ENCODE measurements at regions not wholly inside any gene's neighbourhood (a gene's known extent, or its start where the extent isn't known, plus 50 kb on each side); places are given as distances from the start of the nearest gene placed in this dataset.

DNA sequence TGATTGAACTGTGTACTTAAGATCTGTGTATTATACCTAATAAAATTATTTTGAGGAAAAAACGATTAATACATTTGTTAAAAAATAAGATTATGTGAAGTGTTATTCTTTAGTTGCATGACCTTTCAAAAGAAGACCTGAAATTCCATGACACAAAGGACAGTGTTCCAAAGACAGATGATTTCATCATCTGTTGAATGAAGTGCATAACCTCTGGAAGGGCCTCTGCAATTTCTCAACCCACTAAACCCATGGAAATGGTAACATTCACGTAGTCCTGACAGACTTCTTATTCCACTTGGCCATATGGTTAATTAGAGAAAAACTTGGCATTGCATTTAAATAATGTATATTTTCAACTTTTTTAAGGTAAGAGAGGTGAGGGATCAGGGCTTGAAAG is 167.2 kb upstream of the CTNND2 start:
- TF ChIP-seq CTCF (conservative IDR thresholded peaks at IDR 0.05) (no peak), ZFX (IDR thresholded peaks at IDR 0.05) (no peak)
- H3K27ac ChIP-seq, result no peak overlapping the region

DNA sequence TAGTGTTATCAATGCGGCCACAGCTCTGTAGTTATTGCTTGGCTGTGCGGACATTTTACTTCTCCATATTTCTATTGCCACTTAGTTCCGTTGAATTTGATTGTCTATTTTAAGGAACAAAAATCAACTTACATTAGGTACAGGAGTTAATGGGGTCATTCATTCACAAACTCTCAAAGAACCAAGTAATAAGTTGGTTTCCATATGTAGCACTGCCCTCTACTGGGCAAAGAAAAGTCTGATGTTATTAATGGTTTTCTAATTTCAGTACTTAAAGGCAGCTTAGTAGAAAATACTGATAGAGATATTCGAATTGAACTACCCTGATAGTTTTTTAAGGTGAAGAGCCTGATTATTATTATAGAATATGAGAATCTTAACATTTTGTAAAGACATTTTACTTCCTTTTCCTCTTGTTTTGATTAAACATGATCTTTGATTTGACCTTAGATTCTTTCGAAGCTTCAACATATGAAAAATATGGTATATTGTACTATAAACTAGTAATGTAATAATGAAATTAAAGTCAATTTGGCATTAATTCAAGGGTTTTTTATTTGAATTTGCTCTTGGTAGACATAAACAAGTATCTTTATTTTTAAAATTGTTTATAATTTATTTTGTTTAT is 119.5 kb upstream of the CTNND2 start:
- peak; percentile 89 for TF ChIP-seq CTCF (conservative IDR thresholded peaks at IDR 0.05)
- no peak for TF ChIP-seq ZFX (IDR thresholded peaks at IDR 0.05)
- no peak overlapping the region for H3K27ac ChIP-seq

- no peak overlapping the region for H3K27ac ChIP-seq
- no peak for TF ChIP-seq CTCF (conservative IDR thresholded peaks at IDR 0.05)
- TF ChIP-seq ZFX (IDR thresholded peaks at IDR 0.05), result no peak
Measured at GRCh38 chr5:12022444-12022843, 118.2 kb upstream of the CTNND2 start.

DNA sequence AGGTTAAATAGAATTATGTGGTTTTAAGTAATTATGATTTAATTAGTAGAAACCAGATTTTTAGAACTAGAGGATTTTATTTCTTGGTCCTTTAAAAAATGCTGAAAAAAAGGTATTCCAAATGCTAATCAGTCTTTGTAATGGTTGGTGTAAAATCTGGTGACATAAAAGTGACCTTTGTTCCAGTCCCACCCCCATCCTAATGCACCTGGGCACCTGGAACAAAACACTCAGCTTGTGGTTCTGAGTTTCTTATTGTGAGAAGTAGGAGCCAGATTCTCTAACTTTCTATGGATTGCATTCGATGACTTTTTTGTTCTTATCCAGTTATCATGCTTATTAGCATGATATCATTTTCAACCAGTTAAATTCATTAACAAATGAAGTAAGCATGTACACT is 115.1 kb upstream of the CTNND2 start:
- TF ChIP-seq ZFX (IDR thresholded peaks at IDR 0.05) (no peak), CTCF (conservative IDR thresholded peaks at IDR 0.05) (no peak)
- no peak overlapping the region for H3K27ac ChIP-seq

GRCh38 chr5:12017007-12017406 is 112.8 kb upstream of the CTNND2 start:
- TF ChIP-seq CTCF (conservative IDR thresholded peaks at IDR 0.05) (no peak), ZFX (IDR thresholded peaks at IDR 0.05) (no peak)
- no peak overlapping the region for H3K27ac ChIP-seq

GRCh38 chr5:12016159-12016746 is 112.0 kb upstream of the CTNND2 start:
- TF ChIP-seq ZFX (IDR thresholded peaks at IDR 0.05) (no peak), CTCF (conservative IDR thresholded peaks at IDR 0.05) (no peak)

GRCh38 chr5:12013351-12013750 is 109.1 kb upstream of the CTNND2 start:
- TF ChIP-seq ZFX (IDR thresholded peaks at IDR 0.05), result no peak
- TF ChIP-seq CTCF (conservative IDR thresholded peaks at IDR 0.05), result no peak
- H3K27ac ChIP-seq, result no peak overlapping the region

More at GRCh38 chr5:12016159-12016746, 112.0 kb upstream of the CTNND2 start:
- no peak overlapping the region for H3K27ac ChIP-seq
